ENCODE measurements at regions not wholly inside any gene's neighbourhood (a gene's known extent, or its start where the extent isn't known, plus 50 kb on each side); places are given as distances from the start of the nearest gene placed in this dataset.

- TF ChIP-seq CTCF (IDR thresholded peaks at IDR 0.05) (no peak), ZFX (IDR thresholded peaks at IDR 0.05; ENCODE audit: borderline replicate concordance) (no peak)
Observed at GRCh38 chr6:47402081-47402480, 75.5 kb upstream of the CD2AP start.
